GM23338 (cell line): ENCODE measurements at regions not wholly inside any gene's neighbourhood (a gene's known extent, or its start where the extent isn't known, plus 50 kb on each side); places are given as distances from the start of the nearest gene placed in this dataset.

Source experiments
- CREB1 ChIP-seq: fragments of 250-450 bp; sonication (Bioruptor Pico); IDR thresholded peaks from 2 replicates; pipeline ENCODE4 v1.5.0; 2020; ENCODE audit warnings: low read depth, mild to moderate bottlenecking, moderate library complexity
- EZH2 ChIP-seq: fragments of 200-600 bp; sonication (generic); IDR thresholded peaks from one replicate; pipeline ENCODE4 v1.8.0; 2017; ENCODE audit warnings: antibody characterized with exemption, mild to moderate bottlenecking, low read depth; ENCODE audit not compliant: unreplicated experiment
- EZH2phosphoT487 ChIP-seq: fragments of 200-600 bp; sonication (generic); IDR thresholded peaks from one replicate; pipeline ENCODE4 v1.8.1; 2018; ENCODE audit warnings: antibody characterized with exemption; ENCODE audit not compliant: unreplicated experiment
- JUNB ChIP-seq: IDR thresholded peaks from one replicate; pipeline ENCODE4 v1.6.1; 2016; ENCODE audit warnings: antibody characterized with exemption; ENCODE audit not compliant: unreplicated experiment
- NANOG ChIP-seq: IDR thresholded peaks from 2 replicates; pipeline ENCODE4 v1.6.1; 2016; ENCODE audit warnings: antibody characterized with exemption, borderline replicate concordance
- POLR2AphosphoS5 ChIP-seq: IDR thresholded peaks from 2 replicates; pipeline ENCODE4 v1.6.1; 2016; ENCODE audit warnings: antibody characterized with exemption, low read depth
- STAT1 ChIP-seq: IDR thresholded peaks from one replicate; pipeline ENCODE4 v1.6.1; 2016; ENCODE audit warnings: antibody characterized with exemption; ENCODE audit not compliant: unreplicated experiment
- TF ChIP-seq, protein P1 (sequence below), 2 experiments: fragments of 200-600 bp in 1 of 2; sonication (generic) in 1 of 2; conservative IDR thresholded peaks; 2 replicates each; pipeline versions ENCODE4 v1.5.1 to v1.6.1; 2016 to 2017; ENCODE audit warnings: antibody characterized with exemption in 2 of 2, low read depth in 2 of 2, mild to moderate bottlenecking in 2 of 2, moderate library complexity in 1 of 2
- TF ChIP-seq, protein P2 (sequence below): IDR thresholded peaks from one replicate; pipeline ENCODE4 v1.6.1; 2018; ENCODE audit warnings: antibody characterized with exemption; ENCODE audit not compliant: unreplicated experiment
- TF ChIP-seq, protein P3 (sequence below): IDR thresholded peaks from 2 replicates; pipeline ENCODE4 v1.6.1; 2016; ENCODE audit warnings: antibody characterized with exemption

DNA sequence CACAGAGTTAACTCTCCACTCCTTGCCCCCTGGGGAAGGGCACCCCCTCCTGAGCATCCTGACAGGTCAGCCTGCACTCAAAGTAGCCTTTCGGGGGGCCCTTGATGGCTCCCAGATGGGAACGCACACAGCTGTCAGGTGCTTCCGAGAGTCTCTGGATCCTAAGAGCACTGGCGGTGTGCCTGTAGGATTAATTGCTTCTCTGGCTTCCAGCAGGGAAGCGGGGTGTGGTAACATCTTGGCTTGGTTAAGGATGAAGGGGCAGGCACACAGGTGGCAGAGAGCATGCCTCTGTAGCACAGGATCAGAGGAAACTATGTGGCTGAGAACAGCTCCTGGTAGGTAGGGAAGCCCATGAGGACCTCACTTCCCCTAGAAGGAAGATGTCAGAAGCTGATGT is 199.8 kb downstream of the MIAT start:
- TF ChIP-seq, protein P1, sequence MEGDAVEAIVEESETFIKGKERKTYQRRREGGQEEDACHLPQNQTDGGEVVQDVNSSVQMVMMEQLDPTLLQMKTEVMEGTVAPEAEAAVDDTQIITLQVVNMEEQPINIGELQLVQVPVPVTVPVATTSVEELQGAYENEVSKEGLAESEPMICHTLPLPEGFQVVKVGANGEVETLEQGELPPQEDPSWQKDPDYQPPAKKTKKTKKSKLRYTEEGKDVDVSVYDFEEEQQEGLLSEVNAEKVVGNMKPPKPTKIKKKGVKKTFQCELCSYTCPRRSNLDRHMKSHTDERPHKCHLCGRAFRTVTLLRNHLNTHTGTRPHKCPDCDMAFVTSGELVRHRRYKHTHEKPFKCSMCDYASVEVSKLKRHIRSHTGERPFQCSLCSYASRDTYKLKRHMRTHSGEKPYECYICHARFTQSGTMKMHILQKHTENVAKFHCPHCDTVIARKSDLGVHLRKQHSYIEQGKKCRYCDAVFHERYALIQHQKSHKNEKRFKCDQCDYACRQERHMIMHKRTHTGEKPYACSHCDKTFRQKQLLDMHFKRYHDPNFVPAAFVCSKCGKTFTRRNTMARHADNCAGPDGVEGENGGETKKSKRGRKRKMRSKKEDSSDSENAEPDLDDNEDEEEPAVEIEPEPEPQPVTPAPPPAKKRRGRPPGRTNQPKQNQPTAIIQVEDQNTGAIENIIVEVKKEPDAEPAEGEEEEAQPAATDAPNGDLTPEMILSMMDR (conservative IDR thresholded peaks at IDR 0.05; ENCODE audit: low read depth in 2 of 2): no peak
- TF ChIP-seq POLR2AphosphoS5 (no peak), EZH2 (no peak), EZH2phosphoT487 (no peak), STAT1 (no peak), CREB1 (CRISPR knock-in tag) (no peak), JUNB (no peak), NANOG (no peak)
- TF ChIP-seq, protein P2, sequence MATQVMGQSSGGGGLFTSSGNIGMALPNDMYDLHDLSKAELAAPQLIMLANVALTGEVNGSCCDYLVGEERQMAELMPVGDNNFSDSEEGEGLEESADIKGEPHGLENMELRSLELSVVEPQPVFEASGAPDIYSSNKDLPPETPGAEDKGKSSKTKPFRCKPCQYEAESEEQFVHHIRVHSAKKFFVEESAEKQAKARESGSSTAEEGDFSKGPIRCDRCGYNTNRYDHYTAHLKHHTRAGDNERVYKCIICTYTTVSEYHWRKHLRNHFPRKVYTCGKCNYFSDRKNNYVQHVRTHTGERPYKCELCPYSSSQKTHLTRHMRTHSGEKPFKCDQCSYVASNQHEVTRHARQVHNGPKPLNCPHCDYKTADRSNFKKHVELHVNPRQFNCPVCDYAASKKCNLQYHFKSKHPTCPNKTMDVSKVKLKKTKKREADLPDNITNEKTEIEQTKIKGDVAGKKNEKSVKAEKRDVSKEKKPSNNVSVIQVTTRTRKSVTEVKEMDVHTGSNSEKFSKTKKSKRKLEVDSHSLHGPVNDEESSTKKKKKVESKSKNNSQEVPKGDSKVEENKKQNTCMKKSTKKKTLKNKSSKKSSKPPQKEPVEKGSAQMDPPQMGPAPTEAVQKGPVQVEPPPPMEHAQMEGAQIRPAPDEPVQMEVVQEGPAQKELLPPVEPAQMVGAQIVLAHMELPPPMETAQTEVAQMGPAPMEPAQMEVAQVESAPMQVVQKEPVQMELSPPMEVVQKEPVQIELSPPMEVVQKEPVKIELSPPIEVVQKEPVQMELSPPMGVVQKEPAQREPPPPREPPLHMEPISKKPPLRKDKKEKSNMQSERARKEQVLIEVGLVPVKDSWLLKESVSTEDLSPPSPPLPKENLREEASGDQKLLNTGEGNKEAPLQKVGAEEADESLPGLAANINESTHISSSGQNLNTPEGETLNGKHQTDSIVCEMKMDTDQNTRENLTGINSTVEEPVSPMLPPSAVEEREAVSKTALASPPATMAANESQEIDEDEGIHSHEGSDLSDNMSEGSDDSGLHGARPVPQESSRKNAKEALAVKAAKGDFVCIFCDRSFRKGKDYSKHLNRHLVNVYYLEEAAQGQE: no peak
- TF ChIP-seq, protein P3, sequence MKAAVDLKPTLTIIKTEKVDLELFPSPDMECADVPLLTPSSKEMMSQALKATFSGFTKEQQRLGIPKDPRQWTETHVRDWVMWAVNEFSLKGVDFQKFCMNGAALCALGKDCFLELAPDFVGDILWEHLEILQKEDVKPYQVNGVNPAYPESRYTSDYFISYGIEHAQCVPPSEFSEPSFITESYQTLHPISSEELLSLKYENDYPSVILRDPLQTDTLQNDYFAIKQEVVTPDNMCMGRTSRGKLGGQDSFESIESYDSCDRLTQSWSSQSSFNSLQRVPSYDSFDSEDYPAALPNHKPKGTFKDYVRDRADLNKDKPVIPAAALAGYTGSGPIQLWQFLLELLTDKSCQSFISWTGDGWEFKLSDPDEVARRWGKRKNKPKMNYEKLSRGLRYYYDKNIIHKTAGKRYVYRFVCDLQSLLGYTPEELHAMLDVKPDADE: no peak
